SK-N-SH treated with all-trans-retinoic acid at 6 μM for 48 hours (cell line): ENCODE measurements at regions not wholly inside any gene's neighbourhood (a gene's known extent, or its start where the extent isn't known, plus 50 kb on each side); places are given as distances from the start of the nearest gene placed in this dataset.
"Not testable (repeated sequence)": the region's sequence is repeated elsewhere in the genome, so short reads cannot be mapped to it uniquely, and the experiment has no call there.

Experiments used
- ATAC-seq: fragments of 200-7000 bp; cut with Tn5 transposase; 3 replicates; pipeline ENCODE4 v1.9.1; 2020; ENCODE audit warnings: mild to moderate bottlenecking, moderate library complexity
- BACH2 ChIP-seq: fragments of 250-450 bp; sonication (Bioruptor Pico); IDR thresholded peaks from 2 replicates; pipeline ENCODE4 v1.9.0; 2021; ENCODE audit warnings: mild to moderate bottlenecking, borderline replicate concordance
- CSDC2 ChIP-seq: fragments of 250-450 bp; sonication (Bioruptor Pico); IDR thresholded peaks from 2 replicates; pipeline ENCODE4 v1.5.0; 2020; ENCODE audit warnings: mild to moderate bottlenecking, moderate library complexity
- CSRNP3 ChIP-seq: fragments of 250-450 bp; sonication (Bioruptor Pico); IDR thresholded peaks from 2 replicates; pipeline ENCODE4 v1.5.1; 2021; ENCODE audit warnings: mild to moderate bottlenecking, moderate library complexity
- ESRRG ChIP-seq: fragments of 250-450 bp; sonication (Bioruptor Pico); IDR thresholded peaks from 2 replicates; pipeline ENCODE4 v1.6.1; 2021; ENCODE audit warnings: mild to moderate bottlenecking
- ISL1 ChIP-seq: fragments of 250-450 bp; sonication (Bioruptor Pico); IDR thresholded peaks from 2 replicates; pipeline ENCODE4 v2.1.2; 2022; ENCODE audit warnings: mild to moderate bottlenecking, moderate library complexity
- OSR1 ChIP-seq: fragments of 250-450 bp; sonication (Bioruptor Pico); IDR thresholded peaks from 2 replicates; pipeline ENCODE4 v1.8.0; 2022; ENCODE audit warnings: moderate library complexity, mild to moderate bottlenecking, inconsistent platforms
- PPARA ChIP-seq: fragments of 250-450 bp; sonication (Bioruptor Pico); IDR thresholded peaks from 2 replicates; pipeline ENCODE4 v1.5.0; 2020; ENCODE audit warnings: mild to moderate bottlenecking, borderline replicate concordance
- RARB ChIP-seq: fragments of 250-450 bp; sonication (Bioruptor Pico); IDR thresholded peaks from 2 replicates; pipeline ENCODE4 v1.8.0; 2021; ENCODE audit warnings: mild to moderate bottlenecking, moderate library complexity
- SNAI2 ChIP-seq: fragments of 250-450 bp; sonication (Bioruptor Pico); IDR thresholded peaks from 2 replicates; pipeline ENCODE4 v1.5.0; 2020; ENCODE audit warnings: mild to moderate bottlenecking, moderate library complexity
- TCF4 ChIP-seq: fragments of 250-450 bp; sonication (Bioruptor Pico); IDR thresholded peaks from 2 replicates; pipeline ENCODE4 v1.8.0; 2021; ENCODE audit warnings: mild to moderate bottlenecking, moderate library complexity, borderline replicate concordance
- TOX ChIP-seq: fragments of 250-450 bp; sonication (Bioruptor Pico); IDR thresholded peaks from 2 replicates; pipeline ENCODE4 v1.8.0; 2021; ENCODE audit warnings: mild to moderate bottlenecking, moderate library complexity, borderline replicate concordance
- TSHZ2 ChIP-seq: fragments of 250-450 bp; sonication (Bioruptor Pico); IDR thresholded peaks from 2 replicates; pipeline ENCODE4 v1.5.0; 2020; ENCODE audit warnings: mild to moderate bottlenecking, moderate library complexity
- ZFP3 ChIP-seq: fragments of 250-450 bp; sonication (Bioruptor Pico); IDR thresholded peaks from 2 replicates; pipeline ENCODE4 v1.5.0; 2020; ENCODE audit warnings: mild to moderate bottlenecking, moderate library complexity
- ZNF565 ChIP-seq: fragments of 450-650 bp; formaldehyde crosslinking; conservative IDR thresholded peaks from 2 replicates; pipeline ENCODE4 v1.5.0; 2020; ENCODE audit warnings: low read depth, mild to moderate bottlenecking, moderate library complexity
- ZNF8 ChIP-seq: fragments of 450-650 bp; formaldehyde crosslinking; IDR thresholded peaks from 2 replicates; pipeline ENCODE4 v1.5.0; 2020; ENCODE audit warnings: mild to moderate bottlenecking, moderate library complexity
- TF ChIP-seq, protein P1 (sequence below): fragments of 250-450 bp; sonication (Bioruptor Pico); IDR thresholded peaks from 2 replicates; pipeline ENCODE4 v1.8.0; 2021; ENCODE audit warnings: low read depth, mild to moderate bottlenecking, moderate library complexity, borderline replicate concordance

DNA sequence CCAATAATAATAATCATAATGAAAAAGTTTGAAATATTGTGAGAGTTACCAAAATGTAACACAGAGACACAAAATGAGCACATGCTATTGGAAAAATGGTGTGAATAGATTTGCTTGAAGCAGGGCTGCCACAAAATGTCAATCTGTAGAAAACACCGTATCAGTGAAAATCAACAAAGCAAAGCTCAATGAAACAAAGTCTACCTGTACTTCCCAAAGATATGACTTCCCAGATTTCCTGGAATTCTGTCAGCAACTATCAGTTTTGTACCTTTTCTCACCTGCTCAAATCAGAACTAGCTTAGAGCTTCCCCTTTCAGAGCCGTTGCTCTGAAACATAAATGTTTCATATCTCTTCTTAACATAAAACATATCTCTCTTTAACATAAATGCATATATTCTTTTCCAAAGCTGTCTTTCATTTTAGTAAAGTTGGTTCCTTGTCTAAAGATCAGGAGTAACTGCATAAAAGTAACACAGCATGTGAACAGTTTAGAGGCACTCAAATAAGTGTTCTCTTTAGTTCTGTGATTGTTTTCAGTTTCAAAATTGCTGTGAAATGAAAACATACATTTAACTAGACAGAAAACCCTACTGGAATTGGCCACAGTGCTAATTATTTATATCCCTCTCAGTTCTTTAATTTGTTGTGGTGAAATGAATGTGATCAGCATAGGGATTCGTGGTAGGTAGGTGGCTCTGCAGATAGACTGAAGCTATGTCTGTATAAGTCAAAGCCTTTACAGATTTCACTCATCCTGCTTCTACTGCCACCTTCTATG, 262.5 kb downstream of the KCNJ3 start:
- no peak for TF ChIP-seq TSHZ2 (CRISPR knock-in tag)
- ATAC-seq, result no peak

DNA sequence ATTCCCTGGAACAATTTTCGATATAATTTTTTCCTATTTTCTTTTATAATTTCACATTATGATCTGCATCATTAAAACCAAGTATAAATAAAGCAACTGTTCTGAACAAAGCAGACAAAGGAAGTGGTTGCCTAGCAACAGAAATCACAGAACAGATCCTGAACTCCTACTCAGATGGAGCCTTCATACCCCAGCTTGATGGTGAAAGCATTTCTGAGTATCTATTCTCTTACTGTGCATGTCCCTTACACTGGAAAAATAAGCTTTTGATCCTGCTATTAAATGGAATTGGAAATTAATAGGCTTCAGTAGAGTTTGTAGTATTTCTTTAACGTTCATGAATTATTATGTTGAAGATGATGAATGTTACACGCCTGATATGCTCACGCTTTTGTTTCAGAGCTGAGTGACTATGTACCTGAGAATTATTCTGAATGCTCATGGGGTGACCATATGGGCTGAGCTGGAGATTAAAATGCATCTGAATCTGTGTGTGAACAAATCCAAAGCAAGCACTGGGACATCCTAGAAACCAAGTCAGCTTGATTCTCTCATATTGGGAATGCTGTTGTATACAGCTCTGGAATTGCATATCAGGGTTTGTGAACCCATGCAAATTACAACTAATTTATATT, 254.0 kb downstream of the KCNJ3 start:
- no peak for ATAC-seq
- no peak for TF ChIP-seq TSHZ2 (CRISPR knock-in tag)
- 0 out of 2 replicates have a peak, but pooled peaks have one; percentile 50 for TF ChIP-seq ZFP3 (CRISPR knock-in tag)
- TF ChIP-seq, all 23 proteins: peak for 1

GRCh38 chr2:154947416-154947815, 248.9 kb downstream of the KCNJ3 start:
- not testable (repeated sequence) for ATAC-seq

GRCh38 chr2:154945984-154946383, 247.5 kb downstream of the KCNJ3 start:
- no peak for TF ChIP-seq PPARA (CRISPR knock-in tag)
- no peak for TF ChIP-seq BACH2 (CRISPR knock-in tag)
- TF ChIP-seq, protein P1, sequence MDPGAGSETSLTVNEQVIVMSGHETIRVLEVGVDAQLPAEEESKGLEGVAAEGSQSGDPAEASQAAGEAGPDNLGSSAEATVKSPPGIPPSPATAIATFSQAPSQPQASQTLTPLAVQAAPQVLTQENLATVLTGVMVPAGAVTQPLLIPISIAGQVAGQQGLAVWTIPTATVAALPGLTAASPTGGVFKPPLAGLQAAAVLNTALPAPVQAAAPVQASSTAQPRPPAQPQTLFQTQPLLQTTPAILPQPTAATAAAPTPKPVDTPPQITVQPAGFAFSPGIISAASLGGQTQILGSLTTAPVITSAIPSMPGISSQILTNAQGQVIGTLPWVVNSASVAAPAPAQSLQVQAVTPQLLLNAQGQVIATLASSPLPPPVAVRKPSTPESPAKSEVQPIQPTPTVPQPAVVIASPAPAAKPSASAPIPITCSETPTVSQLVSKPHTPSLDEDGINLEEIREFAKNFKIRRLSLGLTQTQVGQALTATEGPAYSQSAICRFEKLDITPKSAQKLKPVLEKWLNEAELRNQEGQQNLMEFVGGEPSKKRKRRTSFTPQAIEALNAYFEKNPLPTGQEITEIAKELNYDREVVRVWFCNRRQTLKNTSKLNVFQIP (CRISPR knock-in tag), result no peak
- TF ChIP-seq ZNF565 (CRISPR knock-in tag), result no peak
- ATAC-seq, result no peak

DNA sequence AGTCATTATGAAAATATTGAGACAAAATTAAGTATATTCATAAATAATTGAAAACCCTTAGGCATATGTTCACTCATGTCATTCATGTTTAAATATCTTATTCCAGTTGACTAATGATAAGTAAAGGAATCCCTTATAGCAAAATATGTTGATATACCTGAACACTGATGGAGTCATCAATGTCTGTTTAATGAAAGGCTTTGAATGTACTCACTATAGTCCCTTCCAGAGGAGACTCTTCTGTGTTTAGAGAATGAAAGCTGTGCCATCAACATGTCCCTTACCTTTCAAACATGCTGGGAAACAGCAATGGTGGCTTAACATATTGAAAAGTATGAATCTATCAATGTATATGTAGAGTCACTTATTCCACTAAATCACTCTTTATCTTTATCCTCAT, 242.9 kb downstream of the KCNJ3 start:
- TF ChIP-seq TCF4 (CRISPR knock-in tag) (no peak), TOX (CRISPR knock-in tag) (no peak)
- TF ChIP-seq, all 23 proteins: peak for 0
- no peak for ATAC-seq

DNA sequence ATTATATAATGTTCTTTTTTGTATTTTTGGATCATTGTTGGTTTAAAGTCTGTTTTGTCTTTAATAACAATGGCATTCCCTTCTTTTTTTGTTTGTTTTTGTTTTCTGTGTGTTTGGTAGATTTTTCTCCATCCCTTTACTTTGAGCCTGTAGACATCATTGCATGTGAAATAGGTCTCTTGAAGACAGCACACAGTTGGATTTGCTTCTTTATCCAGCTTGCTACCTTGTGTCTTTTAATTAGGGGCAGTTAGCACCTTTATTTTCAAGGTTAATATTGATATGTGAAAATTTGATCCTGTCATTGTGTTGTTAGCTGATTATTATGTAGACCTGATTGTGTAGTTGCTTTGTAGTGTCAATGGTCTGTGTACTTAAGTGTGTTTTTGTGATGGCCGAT, 235.7 kb downstream of the KCNJ3 start:
- TF ChIP-seq TSHZ2 (CRISPR knock-in tag) (no peak), ISL1 (CRISPR knock-in tag) (no peak), CSRNP3 (no peak), CSDC2 (CRISPR knock-in tag) (no peak), RARB (CRISPR knock-in tag) (no peak), OSR1 (CRISPR knock-in tag) (no peak), ESRRG (CRISPR knock-in tag) (no peak), SNAI2 (CRISPR knock-in tag) (no peak), TOX (CRISPR knock-in tag) (no peak), PPARA (CRISPR knock-in tag) (no peak), ZNF8 (CRISPR knock-in tag) (no peak)
- TF ChIP-seq, protein P1 (CRISPR knock-in tag), result no peak
- ATAC-seq, result no peak
